ENCODE measurements at regions not wholly inside any gene's neighbourhood (a gene's known extent, or its start where the extent isn't known, plus 50 kb on each side); places are given as distances from the start of the nearest gene placed in this dataset.

DNA sequence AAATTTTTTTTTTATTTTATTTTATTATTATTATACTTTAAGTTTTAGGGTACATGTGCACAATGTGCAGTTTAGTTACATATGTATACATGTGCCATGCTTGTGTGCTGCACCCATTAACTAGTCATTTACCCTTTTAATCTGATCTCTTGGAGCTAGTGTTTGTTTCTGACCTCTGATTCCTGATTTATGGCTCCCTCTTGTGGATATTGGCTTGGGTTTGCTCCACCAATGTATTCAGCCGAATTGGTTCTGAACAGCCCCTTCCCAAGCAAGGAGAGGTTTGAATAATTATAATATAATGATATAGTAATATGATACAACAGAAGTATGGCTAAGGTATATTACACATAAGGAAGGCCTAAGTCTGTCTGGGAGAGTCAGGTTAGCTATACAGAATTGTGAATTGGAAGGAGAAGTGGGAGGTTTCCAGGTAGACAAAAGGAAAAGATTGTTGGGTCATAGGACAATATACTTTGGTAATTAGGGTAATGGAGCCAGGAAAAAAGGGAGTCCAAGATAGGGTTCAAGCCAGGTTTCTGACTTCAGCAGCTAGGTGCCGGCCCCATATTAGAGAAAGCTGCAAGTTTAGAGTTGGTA lies 53.1 kb upstream of the HMCN1 start:
- ChIA-PET POLR2A (interaction anchor here (0.9 kb wide), 1 partner anchor 364 kb away, joined by 3 read pairs; the partner anchor contains the start of gene IVNS1ABP), CTCF (interaction anchor here (0.7 to 1.5 kb wide), 8 partner anchors 10 to 527 kb away, joined by 3 to 6 read pairs (median 3); no protein-coding TSS in a partner anchor)

DNA sequence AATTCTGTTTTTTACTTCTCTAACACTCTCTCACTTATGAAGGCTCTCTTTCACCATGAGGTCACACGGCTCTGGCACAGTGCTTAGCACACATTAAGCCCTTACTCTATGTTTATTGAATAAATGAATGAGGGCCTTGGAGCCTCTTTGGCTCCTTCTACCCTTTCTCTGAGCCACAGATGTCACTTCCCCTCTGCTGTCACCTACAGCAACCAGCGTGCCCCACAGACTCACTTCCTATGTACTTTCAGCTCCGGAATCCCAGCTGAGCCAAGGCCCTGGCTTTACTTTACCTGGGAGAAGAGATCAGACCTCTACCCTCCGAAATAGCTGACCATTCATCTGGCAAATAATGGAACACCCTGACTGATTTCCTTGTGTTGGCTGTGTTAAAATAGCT lies 53.7 kb upstream of the HMCN1 start:
- POLR2A ChIA-PET = interaction anchor here (0.9 kb wide), 1 partner anchor 363 kb away, joined by 3 read pairs; the partner anchor contains the start of gene IVNS1ABP
- CTCF ChIA-PET = interaction anchor here (0.7 to 1.5 kb wide), 5 partner anchors 10 to 526 kb away, joined by 3 to 6 read pairs (median 4); no protein-coding TSS in a partner anchor

DNA sequence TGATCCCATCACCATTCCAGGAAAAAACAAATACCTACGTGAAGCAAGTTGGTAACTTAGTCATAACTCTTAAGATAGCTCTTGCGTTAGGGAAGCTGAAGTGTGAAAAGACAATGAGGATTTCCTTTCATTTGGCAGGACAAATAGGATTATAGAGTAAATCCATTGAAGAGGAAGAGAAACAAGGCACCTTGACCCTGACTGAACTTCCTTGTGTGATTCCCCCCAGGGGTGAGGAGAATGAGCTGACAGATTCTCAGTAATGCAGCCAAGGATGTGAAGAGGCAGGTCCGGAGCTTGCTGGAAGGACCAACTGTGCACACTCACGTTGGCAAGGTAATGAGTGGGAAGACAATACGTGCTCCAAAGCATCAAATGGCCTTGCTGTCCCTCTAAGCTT lies 55.0 kb upstream of the HMCN1 start:
- ChIA-PET CTCF (no interaction called here), POLR2A (no interaction called here)

DNA sequence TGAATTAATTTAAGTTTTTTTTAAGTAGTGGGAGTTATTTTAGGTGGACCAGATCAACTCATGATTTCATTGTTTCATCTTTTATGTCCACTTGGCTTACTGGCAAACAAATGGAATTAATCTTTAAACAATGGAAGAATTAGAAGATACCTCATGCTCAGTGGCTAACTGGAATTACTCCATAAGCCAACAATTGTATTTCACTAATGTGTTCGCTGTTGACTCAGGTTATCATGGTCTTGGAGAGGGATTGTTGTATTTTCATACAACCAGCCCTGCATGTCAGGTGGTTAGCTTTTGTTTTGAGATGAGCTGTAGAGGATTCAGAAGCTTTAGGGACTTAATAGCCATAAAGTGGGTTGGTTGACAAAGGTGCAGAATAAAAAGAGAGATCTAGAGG lies 57.2 kb upstream of the HMCN1 start:
- POLR2A ChIA-PET = no interaction called here
- CTCF ChIA-PET = interaction anchor here (0.6 kb wide), 1 partner anchor 353 kb away, joined by 4 read pairs; no protein-coding TSS in a partner anchor

DNA sequence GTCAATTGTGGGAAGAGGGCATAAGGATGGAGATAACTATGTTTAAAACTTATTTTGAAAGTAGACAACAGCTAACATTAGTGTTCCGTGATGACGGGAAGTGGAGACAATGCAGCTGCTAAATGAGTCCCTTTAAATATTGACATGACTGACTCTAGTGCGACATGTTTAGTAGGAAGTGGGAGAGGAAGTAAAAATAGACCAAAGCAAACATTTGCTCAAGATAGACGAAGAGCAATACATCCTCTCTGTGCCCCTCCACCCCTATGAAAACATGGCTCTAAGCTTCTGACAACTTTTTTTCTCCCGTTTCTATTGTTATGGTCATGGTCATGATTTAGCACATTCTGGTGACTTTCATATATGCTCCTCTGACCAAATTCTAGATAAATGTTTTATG lies 60.0 kb upstream of the HMCN1 start:
- CTCF ChIA-PET = no interaction called here
- POLR2A ChIA-PET = no interaction called here

DNA sequence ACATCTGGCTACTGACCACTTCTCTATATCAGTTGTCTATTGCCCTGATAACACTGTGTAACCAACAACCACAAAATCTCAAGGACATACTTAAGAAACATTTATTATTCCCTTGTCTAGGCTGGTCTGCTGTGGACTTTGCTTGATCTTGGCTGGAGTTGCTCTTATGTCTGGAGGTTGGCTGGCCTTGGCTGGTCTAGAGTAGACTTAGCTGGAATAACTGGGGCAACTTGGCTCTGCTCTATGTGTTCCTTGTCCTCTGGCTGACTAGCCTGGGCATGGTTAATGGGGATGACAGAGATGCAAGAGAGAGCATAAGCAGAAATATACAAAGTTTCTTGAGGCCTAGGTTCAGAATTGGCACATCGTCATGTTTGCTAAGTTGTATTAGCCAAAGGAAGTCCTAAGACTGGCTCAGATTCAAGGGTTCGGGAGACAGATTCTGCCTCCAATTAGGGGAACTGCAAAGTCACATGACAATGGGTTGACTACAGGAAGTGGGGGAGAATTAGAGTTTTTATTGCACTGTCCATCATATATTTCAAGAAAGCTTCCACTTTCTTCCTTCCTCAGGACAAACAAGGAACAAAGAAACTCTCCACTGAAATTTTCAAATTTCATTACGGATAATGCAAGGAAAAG lies 61.4 kb upstream of the HMCN1 start:
- ChIA-PET POLR2A (no interaction called here), CTCF (no interaction called here)

DNA sequence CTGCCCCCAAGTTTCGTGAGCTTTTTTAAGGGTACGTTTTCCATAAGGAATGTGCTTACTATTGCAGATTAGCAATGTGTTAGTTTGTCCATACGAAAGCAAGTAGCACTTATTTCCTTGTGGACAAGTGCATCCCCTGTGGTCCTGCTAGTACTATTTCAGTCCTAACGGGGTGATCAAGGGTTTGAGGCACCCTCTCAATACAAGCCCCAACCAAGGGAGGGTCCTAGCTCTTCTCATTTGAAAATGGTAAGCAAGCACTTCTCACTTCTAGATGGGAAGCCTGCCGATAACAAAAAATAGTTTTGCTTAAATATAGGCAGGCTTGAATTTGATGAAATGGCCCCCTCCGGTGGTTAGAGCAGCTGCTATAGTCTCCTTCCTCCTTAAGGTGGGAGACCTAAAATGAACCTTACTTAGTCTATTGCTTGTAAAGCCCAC lies 64.0 kb upstream of the HMCN1 start:
- POLR2A ChIA-PET = interaction anchor here (1.0 kb wide), 1 partner anchor 354 kb away, joined by 3 read pairs; the partner anchor contains the start of gene IVNS1ABP
- CTCF ChIA-PET = interaction anchor here (0.8 to 1.7 kb wide), 6 partner anchors 10 to 125 kb away, joined by 3 to 6 read pairs (median 4); no protein-coding TSS in a partner anchor

DNA sequence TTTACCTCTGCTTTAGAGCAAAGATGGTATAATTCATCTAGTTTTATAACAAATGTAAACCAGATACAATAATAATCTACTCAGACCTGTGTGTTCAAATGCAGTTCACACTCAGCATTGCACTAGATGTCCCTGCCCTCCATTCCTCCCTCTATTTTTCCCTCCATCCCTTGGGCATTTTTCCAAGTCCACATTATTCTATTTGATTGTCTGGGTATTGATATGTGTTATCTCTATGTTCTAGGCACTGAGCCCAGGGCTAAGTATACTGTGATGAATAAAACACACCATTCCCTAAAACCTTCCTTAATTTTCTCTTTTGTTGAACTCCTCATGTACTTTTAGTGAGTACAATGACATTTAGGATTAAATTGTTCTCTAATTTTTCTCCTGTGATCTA lies 66.2 kb upstream of the HMCN1 start:
- POLR2A ChIA-PET = no interaction called here
- CTCF ChIA-PET = interaction anchor here (0.7 kb wide), 1 partner anchor 512 kb away, joined by 5 read pairs; no protein-coding TSS in a partner anchor

DNA sequence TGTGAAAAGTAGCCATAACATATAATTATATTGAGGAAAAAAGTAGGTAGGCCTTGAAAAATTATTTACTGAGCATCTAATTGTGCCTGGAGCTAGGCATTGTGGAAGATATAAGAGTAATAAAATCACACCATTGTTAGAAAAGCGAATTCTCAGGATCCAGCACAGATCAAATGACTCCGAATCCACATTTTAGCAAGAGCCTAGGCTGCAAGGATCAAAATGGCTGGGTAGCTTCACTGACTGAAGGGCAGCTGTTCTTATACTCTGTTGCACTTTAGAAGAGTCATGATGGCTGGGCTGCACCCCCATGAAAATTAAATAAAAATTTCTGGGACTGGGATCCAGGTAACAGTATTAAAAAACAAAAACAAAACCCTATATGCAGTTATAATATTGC lies 67.6 kb upstream of the HMCN1 start:
- ChIA-PET POLR2A (no interaction called here), CTCF (no interaction called here)

DNA sequence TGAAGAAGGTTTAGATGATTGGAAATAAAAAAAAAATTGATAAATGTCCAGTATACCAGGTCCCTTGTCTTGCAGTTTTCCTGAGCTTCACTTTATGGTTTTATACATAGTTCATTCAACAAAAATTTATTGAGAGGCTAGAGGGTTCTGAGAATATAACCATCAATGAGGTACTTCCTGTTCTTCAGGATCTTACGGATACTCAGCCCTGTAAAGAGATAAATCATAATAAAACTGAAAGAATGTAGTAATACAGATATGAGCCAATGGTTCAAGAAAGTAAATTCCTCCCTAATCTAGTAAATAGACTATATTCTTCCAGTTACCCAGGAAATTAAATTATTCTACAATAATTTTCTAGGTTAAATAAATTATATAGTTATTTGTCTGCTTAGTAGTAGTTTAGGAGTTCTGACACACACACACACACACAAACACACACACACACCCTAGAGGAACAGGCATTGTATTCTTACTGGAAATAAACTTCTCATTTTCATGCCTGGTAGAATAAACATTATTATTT lies 70.4 kb upstream of the HMCN1 start:
- CTCF ChIA-PET = interaction anchor here (0.6 to 1.0 kb wide), 2 partner anchors 68 to 207 kb away, joined by 3 read pairs; no protein-coding TSS in a partner anchor

DNA sequence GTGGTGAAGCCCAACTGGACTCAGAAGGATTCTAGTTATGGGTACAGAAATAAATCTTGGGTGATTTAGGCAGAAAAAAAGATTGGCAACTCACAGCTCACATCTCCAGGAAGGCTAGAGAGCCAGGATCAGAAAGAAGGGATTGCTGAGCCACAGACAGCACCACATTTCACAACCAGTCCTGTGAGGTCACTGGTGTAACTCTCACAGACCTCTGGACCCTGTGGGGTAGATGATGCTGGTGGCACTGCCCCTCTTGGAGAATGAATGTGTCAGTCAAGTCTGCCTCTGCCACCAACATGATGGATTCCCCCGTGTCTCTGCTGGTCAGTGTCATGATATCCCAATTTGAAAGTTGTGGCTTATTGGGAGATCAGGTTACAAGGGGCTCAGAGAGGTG lies 70.9 kb upstream of the HMCN1 start:
- POLR2A ChIA-PET = no interaction called here
- CTCF ChIA-PET = interaction anchor here (1.0 to 1.4 kb wide), 2 partner anchors 11 to 207 kb away, joined by 3 read pairs; no protein-coding TSS in a partner anchor

More for the DNA sequence above, 70.4 kb upstream of the HMCN1 start:
- POLR2A ChIA-PET = no interaction called here

DNA sequence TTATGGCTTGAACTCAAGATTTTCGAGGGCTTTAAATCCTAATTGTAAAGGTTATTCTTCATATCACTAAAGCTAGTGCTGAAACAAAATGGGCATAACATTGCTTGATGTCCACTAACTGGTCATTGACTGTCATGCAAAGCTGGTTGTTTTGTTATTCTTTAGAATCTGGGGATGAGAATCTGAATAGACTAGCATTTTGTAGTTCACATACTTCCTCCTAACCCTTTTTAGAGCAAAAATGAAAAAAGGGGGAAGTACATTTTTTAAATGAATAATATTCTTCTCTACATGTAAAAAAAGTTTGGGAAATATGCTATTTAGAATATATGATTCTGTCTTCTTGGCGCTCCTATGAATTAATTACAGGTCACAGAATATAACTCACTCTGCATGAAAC lies 72.2 kb upstream of the HMCN1 start:
- CTCF ChIA-PET = interaction anchor here (1.4 kb wide), 1 partner anchor 10 kb away, joined by 3 read pairs; no protein-coding TSS in a partner anchor

DNA sequence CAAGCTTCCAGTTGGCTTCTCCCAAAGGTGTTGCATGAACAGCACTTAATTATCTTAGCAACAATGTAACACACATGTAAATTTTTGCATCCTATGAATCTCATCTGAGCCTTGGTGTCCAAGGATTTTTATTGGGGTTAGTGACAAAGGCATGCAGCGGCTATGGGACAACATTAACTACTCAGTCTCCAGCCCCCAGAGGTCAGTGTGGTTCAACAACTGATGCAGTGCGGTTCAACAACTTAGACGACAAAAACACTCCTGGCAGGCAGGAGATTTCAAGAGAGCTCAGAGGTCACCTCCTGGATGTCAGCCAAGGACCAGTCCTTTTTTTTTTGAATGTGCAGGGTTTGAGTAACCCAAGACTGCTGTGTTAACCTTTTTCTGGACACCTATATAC lies 77.5 kb upstream of the HMCN1 start:
- ChIA-PET CTCF (no interaction called here), POLR2A (no interaction called here)

More for the DNA sequence above, 72.2 kb upstream of the HMCN1 start:
- POLR2A ChIA-PET = no interaction called here

DNA sequence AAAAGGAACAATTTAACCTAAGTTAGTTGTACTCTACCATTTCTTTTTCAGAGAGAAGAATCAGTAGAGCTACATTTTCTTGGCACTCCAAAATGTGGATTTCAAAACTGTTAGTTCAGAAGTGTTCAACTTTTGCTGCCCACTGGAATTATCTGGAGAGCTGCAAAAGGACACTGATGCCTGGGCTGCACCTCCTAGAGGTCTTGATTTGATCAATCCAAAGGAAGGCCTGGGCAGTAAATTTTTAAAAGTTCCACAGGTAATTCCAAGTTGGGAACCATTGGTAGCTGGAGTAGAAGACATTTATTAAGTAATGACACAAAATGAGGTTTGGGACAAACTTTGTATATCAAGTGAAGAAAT lies 79.3 kb upstream of the HMCN1 start:
- CTCF ChIA-PET = no interaction called here
- POLR2A ChIA-PET = no interaction called here

DNA sequence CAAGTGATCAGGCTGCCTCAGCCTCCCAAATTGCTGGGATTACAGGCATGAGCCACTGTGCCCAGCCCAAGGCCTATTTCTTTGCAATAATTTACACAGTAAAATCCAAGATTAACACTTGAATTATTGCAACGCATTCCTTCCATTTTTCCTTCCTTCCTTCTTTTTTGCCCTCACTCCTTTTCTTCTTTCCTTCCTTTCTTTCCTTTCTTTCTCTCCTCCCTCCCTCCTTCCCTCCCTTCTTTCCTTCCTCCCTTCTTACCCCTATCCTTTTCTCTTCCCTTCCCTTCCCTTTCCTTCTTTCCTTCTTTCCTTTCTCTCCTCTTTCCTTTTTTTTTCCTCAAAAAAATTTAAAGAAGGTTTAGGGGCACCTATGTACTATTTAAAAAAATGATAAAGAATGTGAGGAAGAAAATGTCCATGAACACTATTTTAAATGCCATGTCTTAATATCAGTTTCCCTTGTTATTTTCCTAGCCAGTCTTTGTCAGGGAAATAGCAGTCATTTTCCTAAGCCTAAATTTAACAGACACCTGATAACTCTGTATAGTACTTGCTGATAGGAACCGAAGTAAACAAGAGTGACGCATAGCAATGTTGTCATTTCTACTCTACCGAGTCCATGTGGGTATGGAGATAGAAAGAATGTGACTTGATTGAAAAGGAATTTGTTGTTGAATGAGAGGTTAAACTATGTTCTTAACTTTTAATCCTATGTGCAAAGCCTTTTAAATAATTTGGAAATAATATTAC lies 79.8 kb upstream of the HMCN1 start:
- CTCF ChIA-PET = no interaction called here

DNA sequence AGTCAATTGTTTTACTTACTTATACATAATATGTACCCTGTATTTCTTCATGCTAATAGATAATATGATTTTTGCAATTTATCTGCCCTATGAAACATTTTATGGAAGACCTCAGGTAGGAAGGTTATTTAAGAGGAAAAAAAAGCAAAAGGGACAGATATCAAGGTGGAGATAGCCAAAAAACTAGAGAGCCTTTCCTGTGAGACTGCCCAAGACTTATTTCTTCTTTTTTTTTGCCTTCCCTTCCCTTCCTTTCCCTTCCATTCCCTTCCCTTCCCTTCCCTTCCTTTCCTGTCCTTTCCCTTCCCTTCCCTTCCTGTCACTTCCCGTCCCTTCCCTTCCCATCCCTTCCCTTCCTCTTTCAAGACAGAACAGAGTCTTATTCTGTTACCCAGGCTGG lies 80.6 kb upstream of the HMCN1 start:
- ChIA-PET POLR2A (no interaction called here), CTCF (no interaction called here)

More for the DNA sequence above, 79.8 kb upstream of the HMCN1 start:
- POLR2A ChIA-PET = no interaction called here

DNA sequence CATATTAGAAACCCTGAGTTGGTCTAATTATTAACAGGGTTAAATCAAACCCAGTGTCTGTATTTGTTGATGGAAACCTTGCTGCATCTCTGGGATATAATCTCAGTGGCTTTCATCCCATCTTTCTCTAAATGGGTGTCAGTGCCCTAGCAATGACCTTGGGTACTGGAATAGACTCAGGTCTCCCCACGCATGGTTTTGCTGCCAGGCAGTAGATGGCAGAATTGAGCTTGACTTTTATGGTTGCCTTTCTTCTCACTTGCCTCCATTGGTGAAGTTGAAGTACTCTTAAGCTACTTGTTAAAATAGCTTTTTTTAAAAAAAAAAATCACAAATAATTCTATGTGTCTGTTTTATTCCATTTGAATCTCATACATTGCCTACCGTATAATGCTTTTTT lies 81.8 kb upstream of the HMCN1 start:
- CTCF ChIA-PET = interaction anchor here (1.0 to 1.2 kb wide), 2 partner anchors 10 to 336 kb away, joined by 3 read pairs; no protein-coding TSS in a partner anchor
- POLR2A ChIA-PET = no interaction called here

DNA sequence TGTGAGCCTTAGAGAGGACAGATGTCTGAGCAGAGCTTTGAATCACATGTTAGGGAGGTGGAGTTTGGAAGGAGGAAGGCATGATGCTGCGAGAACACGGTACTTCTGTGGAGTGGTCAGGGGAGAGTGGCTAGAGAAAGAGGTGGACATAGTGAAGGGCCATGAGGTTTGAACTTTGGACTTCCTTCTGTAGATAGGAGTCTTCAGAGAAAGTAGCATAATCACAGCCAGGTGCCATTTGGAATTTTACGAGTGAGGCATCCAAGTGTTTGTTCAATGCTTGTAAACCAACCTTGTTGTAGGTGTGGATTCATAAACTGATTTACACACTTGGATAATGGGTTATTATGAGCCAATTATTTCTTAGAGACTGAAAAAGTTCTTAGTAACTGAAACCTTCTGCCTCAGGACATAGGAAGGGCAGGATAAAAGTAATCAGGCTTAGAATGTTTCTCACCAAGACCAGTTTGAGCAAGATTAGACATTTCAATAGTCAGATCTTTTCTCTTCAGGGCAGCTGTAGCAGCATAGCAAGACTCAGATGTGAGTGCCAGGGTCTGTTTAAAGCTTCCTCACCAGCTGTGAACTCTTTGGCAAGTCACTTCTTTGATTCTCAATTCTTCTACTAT lies 83.5 kb upstream of the HMCN1 start:
- POLR2A ChIA-PET = no interaction called here
- CTCF ChIA-PET = no interaction called here

DNA sequence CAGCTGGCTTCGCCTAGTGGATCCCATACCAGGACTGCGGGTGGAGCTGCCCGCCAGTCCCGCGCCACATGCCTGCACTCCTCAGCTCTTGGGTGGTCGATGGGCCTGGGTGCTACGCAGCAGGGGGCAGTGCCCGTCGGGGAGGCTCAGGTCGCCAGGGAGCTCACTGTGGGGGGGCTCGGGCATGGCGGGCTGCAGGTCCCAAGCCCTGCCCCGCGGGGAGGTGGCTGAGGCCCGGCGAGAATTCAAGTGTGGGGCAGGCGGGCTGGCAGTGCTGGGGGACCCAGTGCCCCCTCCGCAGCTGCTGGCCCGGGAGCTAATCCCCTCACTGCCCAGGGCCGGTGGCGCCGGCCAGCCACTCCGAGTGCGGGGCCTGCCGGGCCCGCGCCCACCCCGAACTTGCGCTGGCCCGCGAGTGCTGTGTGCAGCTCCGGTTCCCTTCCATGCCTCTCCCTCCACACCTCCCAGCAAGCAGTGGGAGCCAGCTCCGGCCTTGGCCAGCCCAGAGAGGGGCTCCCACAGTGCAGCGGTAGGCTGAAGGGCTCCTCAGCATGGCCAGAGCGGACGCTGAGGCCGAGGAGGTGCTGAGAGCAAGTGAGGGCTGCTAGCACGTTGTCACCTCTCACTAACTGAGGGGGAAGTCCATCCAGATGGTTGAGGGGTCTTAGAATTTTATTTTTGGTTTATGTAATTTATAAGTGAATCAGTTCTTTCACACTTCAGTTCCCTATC lies 85.2 kb upstream of the HMCN1 start:
- POLR2A ChIA-PET = no interaction called here
- CTCF ChIA-PET = no interaction called here

Measured in activated CD8-positive, alpha-beta memory T cell treated with anti-CD3 and anti-CD28 coated beads for 36 hours (primary cell).